ENCODE measurements at regions not wholly inside any gene's neighbourhood (a gene's known extent, or its start where the extent isn't known, plus 50 kb on each side); places are given as distances from the start of the nearest gene placed in this dataset.
"Not testable (repeated sequence)": the region's sequence is repeated elsewhere in the genome, so short reads cannot be mapped to it uniquely, and the experiment has no call there.

DNA sequence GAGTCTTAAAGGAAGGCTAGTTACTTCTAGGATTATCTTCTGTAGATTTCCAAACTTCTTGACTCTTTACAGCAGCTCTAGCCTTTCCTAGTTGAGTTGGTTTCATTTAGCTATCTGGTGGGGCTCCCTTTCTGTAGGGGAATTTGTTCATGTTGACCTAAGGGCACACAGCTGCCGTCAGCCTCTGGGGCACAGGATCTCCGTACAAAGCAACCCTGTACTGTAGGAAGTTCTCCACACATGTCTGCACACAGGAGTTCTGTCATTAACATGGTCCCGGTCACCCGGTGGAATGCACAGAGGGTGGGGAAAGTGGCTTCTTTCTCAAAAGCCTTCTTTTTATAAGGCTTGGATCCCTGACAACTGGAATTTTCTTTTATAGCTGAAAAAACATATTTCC is 88.7 kb upstream of the TNIK start:
- DNase-seq, result no peak

DNA sequence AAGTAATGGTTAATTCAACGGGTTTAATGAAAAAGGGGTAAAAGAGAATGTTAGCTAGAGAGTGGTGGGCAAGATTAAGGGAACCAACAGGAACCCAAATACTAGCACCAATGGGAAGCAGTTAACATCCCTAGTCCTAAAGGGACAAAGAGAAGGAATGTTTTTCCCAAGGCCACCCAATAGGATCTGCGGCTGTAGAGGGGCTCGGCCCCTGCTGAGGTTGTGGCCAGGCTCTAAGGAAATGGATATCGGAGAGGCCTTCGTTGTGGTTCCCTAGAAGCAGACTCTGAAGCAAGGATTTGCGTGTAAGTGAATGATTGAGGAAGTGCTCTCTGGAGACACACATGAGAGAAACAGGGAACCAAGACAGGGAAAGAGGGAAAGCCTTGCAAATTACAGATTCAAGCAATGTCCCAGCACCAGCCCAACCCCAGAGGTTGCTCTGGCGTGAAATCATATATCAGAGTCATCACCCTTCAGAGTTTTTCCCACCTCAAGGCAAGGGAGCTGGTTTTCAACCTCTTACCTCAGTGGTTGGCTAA is 83.6 kb upstream of the TNIK start:
- no peak for DNase-seq

DNA sequence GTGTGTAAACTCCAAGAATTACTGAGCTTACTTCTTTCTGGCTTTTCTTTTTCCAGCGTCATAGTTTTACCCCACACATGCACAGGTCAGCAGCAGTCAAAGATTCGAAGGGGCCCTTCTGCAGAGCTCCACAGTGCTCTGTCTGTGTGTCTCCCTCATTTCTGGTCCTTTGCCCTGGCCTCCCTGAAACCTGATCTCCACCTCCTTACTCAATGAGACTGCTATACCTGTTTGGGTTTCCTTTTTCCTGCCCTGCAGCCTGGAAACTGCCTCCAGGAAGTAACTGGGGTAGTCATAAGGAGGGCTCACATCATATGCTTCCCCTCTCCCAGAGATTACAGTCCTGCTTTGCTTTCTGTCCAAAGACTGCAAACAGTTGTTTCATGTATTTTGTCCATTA is 82.8 kb upstream of the TNIK start:
- no peak for DNase-seq

DNA sequence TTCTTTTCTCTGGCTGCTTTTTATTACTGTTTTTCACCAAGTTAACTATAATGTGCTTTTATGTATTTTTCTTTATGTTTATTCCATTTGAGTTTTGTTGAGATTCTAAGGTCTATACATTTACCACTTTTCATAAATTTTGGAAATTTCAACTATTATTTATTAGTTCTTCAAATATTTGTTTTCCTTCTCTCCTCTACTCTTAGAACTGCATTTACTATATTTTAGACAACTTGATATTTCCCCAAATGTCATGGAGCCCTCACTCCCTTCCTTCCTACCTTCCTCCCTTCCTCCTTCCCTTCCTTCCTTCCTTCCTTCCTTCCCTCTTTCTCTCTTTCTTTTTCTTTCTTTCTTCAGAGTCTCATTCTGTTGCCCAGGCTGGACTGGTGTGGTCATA is 81.4 kb upstream of the TNIK start:
- DNase-seq, result no peak

DNA sequence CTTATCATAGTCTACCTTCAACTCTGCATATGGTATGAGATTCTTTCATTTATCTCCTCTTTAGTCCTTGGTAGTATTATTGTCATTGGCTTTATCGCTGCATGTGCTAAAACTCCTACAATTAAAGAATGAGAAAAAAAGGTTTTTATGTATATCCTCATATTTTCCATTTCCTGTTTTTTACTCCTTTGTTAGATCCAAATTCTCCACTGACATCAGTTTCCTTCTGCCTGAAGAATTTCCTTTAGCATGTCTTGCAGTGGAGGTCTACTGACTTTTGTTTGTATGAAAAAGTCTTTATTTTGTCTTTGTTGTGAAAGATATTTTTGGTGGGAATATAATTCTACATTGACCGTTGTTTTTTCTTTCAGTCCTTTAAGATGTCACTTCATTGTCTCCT is 81.0 kb upstream of the TNIK start:
- no peak for DNase-seq

DNA sequence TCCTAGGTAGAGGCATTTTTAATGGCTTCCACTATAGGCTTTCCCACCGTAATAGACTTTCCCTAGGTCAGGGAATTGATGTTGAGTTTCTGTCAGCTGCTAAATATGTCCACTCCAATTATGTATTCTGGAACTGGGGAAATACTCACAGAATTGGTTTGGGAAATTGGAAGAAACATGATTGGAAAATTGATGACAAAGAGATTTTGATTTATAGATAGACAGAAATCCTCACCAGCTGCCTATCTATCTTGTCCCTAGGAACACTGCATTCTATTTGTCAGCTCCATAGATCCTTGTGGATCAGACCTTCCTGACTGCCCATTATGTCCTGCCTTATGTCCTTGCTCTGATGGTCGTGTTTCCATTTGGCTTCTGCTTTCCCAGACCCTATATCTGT is 75.6 kb upstream of the TNIK start:
- no peak for DNase-seq

DNA sequence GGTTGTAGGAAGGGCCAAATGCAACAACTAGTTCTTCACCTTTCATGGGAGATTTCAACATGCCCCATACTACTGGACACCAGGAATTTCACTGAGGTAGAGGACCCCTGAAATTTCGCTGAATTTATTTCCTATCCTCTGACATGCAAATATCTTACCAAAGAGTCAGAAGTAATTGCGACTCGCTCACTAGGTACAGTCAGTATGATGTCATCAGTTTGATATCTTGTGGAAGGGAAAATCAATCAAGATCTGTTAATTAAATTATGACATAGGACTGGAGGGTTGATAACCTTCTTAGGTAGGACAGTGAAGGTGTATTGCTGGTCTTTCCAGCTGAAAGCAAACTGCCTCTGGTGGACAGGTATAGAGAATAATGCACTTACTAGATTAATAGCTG is 74.9 kb upstream of the TNIK start:
- DNase-seq, result no peak

DNA sequence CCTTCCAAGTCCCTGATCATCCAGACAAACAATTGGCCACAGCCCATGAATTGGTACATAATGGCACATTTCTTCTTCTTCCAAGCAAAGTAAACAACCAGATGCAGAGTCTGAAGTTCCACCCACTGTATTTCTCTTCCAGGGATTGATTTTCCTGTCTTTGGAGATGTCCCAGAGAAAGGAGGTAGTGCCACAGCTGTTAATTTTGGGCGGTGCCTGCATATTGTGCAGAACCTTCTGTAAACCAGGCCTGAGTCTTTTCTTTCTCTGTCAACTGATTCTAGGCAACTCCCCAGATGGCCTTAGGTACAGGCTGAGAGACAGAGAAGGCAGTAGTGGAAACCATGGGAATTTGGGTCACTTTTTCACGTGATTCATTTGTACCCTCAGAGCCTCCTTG is 73.5 kb upstream of the TNIK start:
- DNase-seq, result no peak

DNA sequence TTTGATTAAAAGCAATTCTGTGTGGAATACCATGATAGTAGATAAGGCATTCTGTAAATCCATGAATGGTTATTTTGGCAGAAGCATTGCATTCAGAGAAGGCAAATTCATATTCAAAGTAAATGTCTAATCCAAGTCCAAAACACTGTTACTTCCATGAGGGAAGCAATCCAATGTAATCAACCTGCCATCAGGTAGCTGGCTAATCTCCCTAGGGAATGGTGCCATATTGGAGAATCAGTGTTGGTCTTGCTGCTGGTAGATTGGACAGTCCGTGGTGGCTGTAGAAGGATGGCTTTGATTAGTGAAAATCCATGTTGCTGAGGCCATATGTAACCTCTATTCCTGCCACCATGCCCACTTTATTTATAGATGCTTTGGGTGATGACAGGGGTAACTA is 72.1 kb upstream of the TNIK start:
- no peak for DNase-seq

DNA sequence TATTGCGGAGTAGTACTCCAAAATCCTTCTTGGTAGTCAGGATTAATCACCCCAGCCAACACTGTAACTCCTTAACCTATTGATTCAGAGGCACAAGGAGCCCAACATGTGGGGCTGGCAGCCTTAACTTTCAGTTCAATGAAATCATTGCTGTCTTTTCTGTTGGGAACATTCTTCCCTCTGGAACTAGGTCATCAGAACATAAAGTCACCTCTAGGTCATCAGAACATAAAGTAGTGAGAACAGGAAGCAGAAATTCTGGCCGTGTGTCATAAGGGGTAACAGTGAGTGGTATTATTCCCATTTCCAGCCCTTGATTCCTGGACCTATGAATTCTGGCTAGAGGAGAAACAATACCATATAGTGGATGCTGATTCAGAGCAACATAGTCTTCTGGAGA is 71.5 kb upstream of the TNIK start:
- no peak for DNase-seq

DNA sequence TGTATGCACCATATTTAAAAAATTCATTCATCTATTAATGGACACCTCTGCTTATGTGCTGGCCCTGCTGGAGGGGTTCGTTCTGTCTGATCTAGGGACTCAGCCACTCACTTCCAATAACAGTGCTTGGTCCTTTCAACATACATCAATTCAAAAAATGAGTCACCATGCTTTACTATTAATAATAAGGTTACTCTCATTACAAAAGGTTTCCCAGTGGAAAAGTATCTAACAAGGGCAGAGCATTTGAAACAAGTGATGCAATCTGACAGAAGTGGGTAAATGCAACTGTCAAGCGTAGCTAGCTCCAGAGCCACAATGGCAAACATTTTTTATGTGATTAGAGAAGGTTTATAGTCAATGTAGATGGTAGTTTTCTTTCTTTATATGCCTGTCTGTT is 67.9 kb upstream of the TNIK start:
- no peak for DNase-seq

DNA sequence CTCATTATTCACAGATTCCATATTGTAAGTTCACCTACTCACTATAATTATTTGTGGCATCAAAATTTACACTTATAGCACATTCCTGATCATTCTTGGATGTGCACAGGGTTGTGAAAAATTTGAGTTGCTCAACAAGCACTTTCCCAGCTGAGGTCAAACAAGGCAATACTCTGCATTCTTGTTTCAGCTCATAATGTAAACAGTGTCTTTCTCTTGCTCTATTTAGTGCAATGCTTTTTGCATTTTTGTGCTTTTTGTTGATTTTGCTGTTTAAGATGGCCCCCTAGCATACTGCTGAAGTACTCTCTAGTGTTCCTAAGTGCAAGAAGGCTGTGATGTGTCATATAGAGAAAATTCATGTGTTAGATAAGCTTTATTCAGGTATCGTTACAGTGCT is 66.7 kb upstream of the TNIK start:
- DNase-seq, result no peak

DNA sequence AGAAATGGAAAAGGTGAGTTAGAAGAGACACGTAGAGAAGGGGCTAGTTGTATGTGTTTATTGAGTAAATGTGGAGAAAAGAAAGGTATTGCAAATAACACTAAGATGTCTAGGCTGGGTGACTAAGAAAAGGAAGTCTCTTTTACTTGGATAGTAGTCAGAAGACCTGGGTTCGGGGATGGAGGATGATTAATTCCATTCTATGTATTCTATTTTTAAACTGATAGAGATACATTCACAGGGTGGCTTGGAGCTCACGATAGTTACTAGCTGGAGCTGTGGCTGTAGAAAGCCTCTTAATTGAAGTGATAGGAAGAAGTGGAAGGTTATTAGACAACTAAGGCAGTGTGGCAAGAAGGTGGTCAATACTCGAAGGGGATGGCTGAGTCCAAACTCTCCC is 65.9 kb upstream of the TNIK start:
- DNase-seq, result no peak

DNA sequence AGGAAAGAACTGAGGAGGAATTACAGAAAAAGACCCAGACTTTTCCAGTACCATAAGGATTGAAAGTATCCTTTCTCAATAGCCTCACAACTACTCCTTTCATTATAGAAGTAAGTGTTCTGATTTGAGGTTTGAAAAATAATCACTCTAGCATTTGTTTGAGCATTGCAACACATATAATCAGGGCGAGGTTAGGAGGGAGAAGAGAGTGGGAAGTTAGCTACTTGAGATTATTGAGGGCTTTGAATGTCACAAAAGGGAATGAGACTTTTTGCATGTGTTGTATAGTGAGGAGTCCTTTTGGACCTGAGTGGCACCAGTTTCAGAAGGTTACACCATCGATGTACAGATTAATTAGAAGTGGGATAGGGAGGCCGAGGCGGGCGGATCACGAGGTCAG is 65.2 kb upstream of the TNIK start:
- DNase-seq, result no peak

DNA sequence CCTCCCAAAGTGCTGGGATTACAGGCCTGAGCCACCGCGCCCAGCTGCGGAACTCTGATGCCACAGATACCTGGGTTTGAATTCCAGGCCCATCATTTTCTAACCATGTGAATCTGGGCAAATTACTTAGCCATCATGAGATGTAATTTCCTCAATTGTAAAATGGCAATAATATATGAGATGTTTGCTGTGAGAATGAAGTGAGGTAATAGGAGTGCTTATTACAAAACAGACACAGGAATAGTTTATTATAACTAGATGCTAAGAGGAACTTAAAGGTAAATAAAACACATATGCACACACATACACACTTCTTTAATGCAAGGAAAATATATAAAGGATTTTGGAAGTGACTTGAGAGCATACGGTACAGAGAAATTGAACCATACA is 64.7 kb upstream of the TNIK start:
- DNase-seq, result no peak

DNA sequence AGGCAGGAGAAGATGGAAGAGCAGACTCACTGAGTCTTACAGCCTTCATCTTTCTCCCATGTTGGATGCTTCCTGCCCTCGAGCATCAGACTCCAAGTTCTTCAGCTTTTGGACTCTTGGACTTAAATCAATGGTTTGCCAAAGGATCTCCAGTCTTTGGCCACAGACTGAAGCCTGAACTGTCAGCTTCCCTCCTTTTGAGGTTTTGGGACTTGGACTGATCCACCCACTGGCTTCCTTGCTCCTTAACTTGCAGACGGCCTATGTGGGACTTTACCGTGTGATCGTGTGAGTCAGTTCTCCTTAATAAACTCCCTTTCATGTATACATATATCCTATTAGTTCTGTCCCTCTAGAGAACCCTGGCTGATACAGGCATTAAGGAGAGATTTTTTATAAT is 62.4 kb upstream of the TNIK start:
- DNase-seq, result no peak

DNA sequence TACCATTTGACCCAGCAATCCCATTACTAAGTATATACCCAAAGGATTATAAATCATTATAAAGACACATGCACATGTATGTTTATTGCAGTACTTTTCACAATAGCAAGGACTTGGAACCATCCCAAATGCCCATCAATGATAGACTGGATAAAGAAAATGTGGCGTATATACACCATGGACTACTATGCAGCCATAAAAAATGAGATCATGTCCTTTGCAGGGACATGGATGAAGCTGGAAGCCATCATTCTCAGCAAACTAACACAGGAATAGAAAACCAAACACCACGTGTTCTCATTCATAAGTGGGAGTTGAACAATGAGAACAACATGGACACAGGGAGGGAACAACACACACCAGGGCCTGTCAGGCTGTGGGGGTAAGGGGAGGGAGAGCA is 59.2 kb upstream of the TNIK start:
- DNase-seq, result not testable (repeated sequence)

DNA sequence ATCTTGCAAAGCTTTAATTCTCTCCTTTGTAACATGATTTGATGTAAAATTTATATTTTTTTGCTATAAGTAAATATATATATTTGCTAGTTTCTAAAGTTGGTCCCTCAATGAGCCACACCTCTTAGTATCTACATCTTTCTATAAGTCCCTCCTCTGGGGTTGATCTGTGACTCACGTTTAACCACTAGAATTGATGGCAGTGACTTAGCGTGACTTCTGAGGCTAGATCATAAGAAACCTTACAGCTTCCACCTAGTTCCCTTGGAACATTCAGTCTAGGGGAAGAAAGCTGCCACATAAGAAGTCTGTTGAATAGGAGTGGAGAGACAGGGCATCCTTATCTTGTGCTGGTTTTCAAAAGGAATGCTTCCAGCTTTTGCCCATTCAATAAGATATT is 56.6 kb upstream of the TNIK start:
- peak in 1 of 5 experiments; percentile 27 for DNase-seq

DNA sequence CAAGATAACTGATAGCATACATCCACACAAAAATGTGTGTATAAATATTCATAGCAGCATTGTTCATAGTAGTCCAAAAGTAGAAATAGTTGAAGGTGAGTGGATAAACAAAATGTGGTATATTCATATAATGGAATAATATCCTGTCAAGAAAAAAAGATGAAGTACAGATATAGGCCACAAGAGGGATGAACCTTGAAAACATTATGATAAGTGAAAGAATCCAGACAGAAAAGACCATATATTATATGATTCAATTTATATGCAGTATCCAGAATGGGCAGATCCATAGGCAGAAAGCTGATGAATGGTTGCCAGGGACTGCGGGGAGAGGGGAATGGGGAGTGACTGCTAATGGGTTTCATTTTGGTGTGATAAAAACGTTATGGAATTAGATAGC is 54.3 kb upstream of the TNIK start:
- no peak for DNase-seq

DNA sequence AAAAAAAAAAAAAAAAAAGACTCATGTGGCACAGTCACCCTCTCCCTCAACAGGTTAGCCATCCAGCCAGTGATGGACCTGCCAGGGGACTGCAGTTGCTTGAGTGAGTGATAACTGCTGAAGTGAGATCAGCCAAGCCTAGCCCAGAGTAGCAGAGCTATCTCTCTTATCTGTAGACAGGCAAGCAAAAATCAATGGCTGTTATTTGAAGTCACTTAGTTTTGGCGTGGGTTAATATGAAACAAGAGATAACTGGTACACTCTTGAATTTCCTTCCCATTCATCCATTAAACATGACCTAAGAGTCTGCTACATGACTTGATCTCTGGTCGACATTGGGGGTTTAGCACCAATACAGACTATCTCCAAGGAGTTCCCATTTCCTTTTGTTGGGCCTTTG is 51.2 kb upstream of the TNIK start:
- no peak for DNase-seq
